Brain microvascular endothelial cell (primary cell): ENCODE measurements at regions not wholly inside any gene's neighbourhood (a gene's known extent, or its start where the extent isn't known, plus 50 kb on each side); places are given as distances from the start of the nearest gene placed in this dataset.

ENCODE experiments used
- DNase-seq: peaks from one replicate; pipeline ENCODE4 v3.0.0-alpha.2; 2020
- H3K27ac ChIP-seq: fragments of 250-450 bp; sonication (Bioruptor Pico); 2 replicates; pipeline ENCODE4 v1.5.1; 2020; ENCODE audit warnings: mild to moderate bottlenecking, moderate library complexity
- H3K27me3 ChIP-seq: fragments of 250-450 bp; sonication (Bioruptor Pico); replicated peaks from 2 replicates; pipeline ENCODE4 v1.5.1; 2020; ENCODE audit warnings: mild to moderate bottlenecking
- H3K36me3 ChIP-seq: fragments of 250-450 bp; sonication (Bioruptor Pico); replicated peaks from 2 replicates; pipeline ENCODE4 v1.5.1; 2020; ENCODE audit warnings: mild to moderate bottlenecking
- H3K4me3 ChIP-seq: 2 replicates; pipeline ENCODE4 v1.5.1; 2011; ENCODE audit warnings: low read depth, mild to moderate bottlenecking, control low read depth, low read length, moderate library complexity
- in situ Hi-C: cut with HindIII; loops from 2 replicates; pipeline ENCODE4 v1.10.0; 2017; ENCODE audit warnings: low sequenced_read_pairs, low pct_ligation_motif_present
- TF ChIP-seq, protein P1 (sequence below): IDR thresholded peaks from 2 replicates; pipeline ENCODE4 v1.5.1; 2011; ENCODE audit warnings: low read depth, mild to moderate bottlenecking, moderate library complexity, low read length, control low read depth, inconsistent platforms; ENCODE audit errors: missing control alignments

DNA sequence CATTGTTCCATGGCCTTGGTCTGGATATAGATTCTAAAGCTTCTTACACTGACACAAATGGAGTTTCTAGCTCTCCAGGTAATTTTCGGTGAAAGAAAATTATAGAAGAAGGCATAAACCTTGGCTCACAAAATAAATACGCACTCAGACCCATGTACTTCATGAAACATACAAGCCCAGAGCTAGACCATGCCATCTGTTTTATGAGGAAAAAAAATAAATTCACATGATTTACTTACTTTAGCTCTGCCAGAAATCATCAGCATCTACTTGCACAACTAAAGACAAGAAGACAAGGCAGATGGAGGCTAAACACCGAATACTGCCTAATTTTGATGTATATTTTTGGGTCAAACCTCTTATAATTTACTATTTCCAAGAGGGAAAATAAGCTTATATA lies 197.4 kb upstream of the KLF14 start:
- DNase-seq = no peak
- TF ChIP-seq, protein P1, sequence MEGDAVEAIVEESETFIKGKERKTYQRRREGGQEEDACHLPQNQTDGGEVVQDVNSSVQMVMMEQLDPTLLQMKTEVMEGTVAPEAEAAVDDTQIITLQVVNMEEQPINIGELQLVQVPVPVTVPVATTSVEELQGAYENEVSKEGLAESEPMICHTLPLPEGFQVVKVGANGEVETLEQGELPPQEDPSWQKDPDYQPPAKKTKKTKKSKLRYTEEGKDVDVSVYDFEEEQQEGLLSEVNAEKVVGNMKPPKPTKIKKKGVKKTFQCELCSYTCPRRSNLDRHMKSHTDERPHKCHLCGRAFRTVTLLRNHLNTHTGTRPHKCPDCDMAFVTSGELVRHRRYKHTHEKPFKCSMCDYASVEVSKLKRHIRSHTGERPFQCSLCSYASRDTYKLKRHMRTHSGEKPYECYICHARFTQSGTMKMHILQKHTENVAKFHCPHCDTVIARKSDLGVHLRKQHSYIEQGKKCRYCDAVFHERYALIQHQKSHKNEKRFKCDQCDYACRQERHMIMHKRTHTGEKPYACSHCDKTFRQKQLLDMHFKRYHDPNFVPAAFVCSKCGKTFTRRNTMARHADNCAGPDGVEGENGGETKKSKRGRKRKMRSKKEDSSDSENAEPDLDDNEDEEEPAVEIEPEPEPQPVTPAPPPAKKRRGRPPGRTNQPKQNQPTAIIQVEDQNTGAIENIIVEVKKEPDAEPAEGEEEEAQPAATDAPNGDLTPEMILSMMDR = no peak
- in situ Hi-C loops = no loop called here
- Histone ChIP-seq H3K36me3 (peaks cover 4% of the 10 kb centered on the region), H3K27ac (no peak overlapping the region), H3K4me3 (no peak overlapping the region), H3K27me3 (no peaks in the 10 kb centered on the region)

DNA sequence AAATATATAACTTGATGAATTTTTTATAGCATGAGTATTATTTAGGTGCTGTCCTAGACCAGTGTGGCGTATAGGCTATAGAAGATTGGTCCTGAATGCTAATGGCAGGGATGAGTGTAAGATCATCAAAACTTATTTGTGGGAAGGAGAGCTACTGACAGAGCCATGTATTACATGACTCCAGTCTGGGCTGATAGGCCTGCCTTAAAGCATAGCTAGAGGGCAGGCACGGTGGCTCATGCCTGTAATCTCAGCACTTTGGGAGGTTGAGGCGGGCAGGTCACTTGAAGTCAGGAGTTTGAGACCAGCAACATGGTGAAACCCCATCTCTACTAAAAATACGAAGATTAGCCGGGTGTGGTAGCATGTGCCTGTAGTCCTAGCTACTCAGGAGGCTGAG lies 198.1 kb upstream of the KLF14 start:
- TF ChIP-seq, protein P1 = no peak
- no peak overlapping the region for H3K4me3 ChIP-seq
- H3K27me3 ChIP-seq = no peaks in the 10 kb centered on the region
- no peak for DNase-seq
- peaks cover 4% of the 10 kb centered on the region for H3K36me3 ChIP-seq
- in situ Hi-C loops = no loop called here
- no peak overlapping the region for H3K27ac ChIP-seq

DNA sequence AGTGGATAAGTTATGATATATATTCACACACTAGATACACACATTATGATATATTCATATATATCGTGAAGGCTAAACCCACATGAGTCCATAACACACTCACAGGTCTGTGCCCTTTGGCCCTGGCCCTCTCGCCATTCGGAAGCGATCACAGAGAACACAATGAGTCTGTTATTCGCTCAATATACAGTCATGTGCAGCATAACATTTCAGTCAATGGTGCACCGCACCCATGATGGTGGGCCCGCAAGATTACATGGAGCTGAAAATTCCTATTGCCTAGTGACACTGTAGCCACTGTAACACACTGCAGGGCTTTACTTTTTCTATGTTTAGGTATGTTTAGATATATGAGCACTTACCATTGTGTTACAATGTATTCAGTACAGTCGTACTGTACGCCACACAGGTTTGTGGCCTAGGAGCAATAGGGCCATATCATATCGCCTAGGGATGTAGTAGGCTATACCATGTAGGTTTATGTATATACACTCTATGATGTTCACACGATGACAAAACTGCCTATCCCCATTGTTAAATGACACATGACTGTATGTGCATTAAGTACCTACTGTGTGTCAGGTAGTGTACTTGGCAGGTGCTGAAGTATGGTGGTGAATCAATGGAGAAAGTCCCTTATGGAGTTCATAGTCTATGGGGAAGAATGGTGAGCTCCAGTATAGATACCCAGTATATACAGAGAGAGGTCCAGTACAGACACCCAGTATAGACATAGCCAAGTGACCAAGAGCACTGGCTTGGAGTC lies 198.8 kb upstream of the KLF14 start:
- in situ Hi-C loops = no loop called here
- no peak overlapping the region for H3K4me3 ChIP-seq
- H3K36me3 ChIP-seq = peaks cover 4% of the 10 kb centered on the region
- H3K27ac ChIP-seq = no peak overlapping the region
- TF ChIP-seq, protein P1 = no peak
- H3K27me3 ChIP-seq = no peaks in the 10 kb centered on the region
- DNase-seq = no peak

DNA sequence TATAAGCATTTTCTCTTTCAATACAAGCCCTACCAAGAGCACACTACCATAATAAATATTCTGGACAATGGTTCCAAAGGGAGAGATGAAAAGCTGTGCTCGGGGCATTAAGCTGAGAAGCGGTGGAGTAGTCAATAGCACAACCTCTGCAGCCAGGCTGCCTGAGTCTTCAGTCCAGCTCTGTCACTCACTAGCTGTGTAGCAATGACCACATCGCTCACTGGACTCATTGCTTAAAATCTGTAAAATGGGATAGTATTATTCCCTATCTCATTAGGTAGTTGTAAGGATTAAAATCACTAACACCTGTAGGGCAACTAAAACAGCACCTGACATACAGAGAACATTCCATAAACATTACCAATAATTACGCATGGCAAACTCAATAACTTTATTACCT lies 199.9 kb upstream of the KLF14 start:
- no peak overlapping the region for H3K27ac ChIP-seq
- in situ Hi-C loops = no loop called here
- TF ChIP-seq, protein P1 = no peak
- H3K4me3 ChIP-seq = no peak overlapping the region
- H3K27me3 ChIP-seq = no peaks in the 10 kb centered on the region
- no peak for DNase-seq
- peaks cover 4% of the 10 kb centered on the region for H3K36me3 ChIP-seq

DNA sequence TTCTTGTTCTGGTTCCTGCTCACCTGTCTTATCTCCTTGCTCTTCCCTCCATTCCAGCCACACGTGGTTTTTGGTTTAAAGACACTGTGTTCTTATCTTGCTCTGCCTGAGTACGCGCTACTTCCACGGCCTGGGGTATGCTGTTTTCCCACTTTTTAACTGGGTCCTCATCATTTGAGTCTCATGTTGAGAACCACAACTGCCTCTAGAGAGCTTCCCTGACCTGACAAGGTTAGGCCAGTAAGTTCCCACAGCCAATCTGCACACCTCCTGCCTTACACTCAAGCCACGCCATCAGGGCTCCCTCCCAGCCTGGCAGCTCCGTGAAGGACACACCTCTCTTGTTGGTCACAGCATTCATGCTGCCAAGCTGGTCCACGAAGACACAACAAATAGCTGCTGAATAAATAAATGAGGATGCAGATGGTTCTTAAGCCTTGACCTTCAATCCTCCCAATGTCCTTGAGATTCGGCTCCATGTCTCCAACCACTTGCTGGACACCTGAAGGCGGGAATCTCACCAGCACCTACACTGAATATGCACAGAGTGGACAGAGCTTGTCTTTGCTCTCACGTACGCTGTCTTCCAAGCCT lies 201.7 kb upstream of the KLF14 start:
- in situ Hi-C loops = no loop called here
- Histone ChIP-seq H3K27ac (no peak overlapping the region), H3K27me3 (no peaks in the 10 kb centered on the region), H3K4me3 (no peak overlapping the region), H3K36me3 (peaks cover 4% of the 10 kb centered on the region)
- TF ChIP-seq, protein P1 = no peak
- DNase-seq = no peak
